Esophagus muscularis mucosa (tissue), 4 donors: ENCODE measurements at regions not wholly inside any gene's neighbourhood (a gene's known extent, or its start where the extent isn't known, plus 50 kb on each side); places are given as distances from the start of the nearest gene placed in this dataset.

Experiments used
- CTCF ChIP-seq, 3 experiments: fragments of 200-600 bp in 2 of 3; fragments of 450-650 bp in 1 of 3; sonication (generic) in 2 of 3; IDR thresholded peaks; one replicate each; pipeline ENCODE4 v1.5.1; 2017 to 2019; ENCODE audit warnings: antibody characterized with exemption in 3 of 3, mild to moderate bottlenecking in 2 of 3, moderate library complexity in 1 of 3
- EP300 ChIP-seq: sonication (generic); formaldehyde crosslinking; IDR thresholded peaks from one replicate; pipeline ENCODE4 v1.6.1; 2017; ENCODE audit warnings: antibody characterized with exemption
- POLR2AphosphoS5 ChIP-seq, 2 donors: sonication (generic); formaldehyde crosslinking; IDR thresholded peaks; one replicate each; pipeline ENCODE4 v1.6.1; 2017; ENCODE audit warnings: antibody characterized with exemption in 2 of 2

- TF ChIP-seq CTCF (IDR thresholded peaks at IDR 0.05) (no peak), EP300 (no peak), POLR2AphosphoS5 (IDR thresholded peaks at IDR 0.05) (no peak)
Measured at GRCh38 chr5:39586185-39586584, 161.4 kb upstream of the DAB2 start.
